GM18870 (cell line): ENCODE measurements at regions not wholly inside any gene's neighbourhood (a gene's known extent, or its start where the extent isn't known, plus 50 kb on each side); places are given as distances from the start of the nearest gene placed in this dataset.

ENCODE experiments used
- ATAC-seq: cut with Tn5 transposase; IDR thresholded peaks from one replicate; pipeline ENCODE4 v1.9.1; 2021; ENCODE audit warnings: moderate library complexity; ENCODE audit not compliant: unreplicated experiment

- no peak for ATAC-seq
Measured at GRCh38 chr11:130769782-130770535, 146.3 kb downstream of the SNX19 start.

GRCh38 chr11:130771708-130772107 lies 144.6 kb downstream of the SNX19 start:
- ATAC-seq, result no peak

- ATAC-seq, result no peak
Measured at GRCh38 chr11:130772266-130773227, 143.7 kb downstream of the SNX19 start.

- ATAC-seq, result no peak
Measured at GRCh38 chr11:130773244-130773820, 142.9 kb downstream of the SNX19 start.

GRCh38 chr11:130774703-130775102 lies 141.6 kb downstream of the SNX19 start:
- ATAC-seq, result no peak

GRCh38 chr11:130775306-130776060 lies 140.8 kb downstream of the SNX19 start:
- no peak for ATAC-seq

- no peak for ATAC-seq
Measured at GRCh38 chr11:130776061-130776419, 140.2 kb downstream of the SNX19 start.

GRCh38 chr11:130778026-130778425 lies 138.3 kb downstream of the SNX19 start:
- no peak for ATAC-seq

GRCh38 chr11:130778705-130779104 lies 137.6 kb downstream of the SNX19 start:
- no peak for ATAC-seq

GRCh38 chr11:130779267-130779666 lies 137.0 kb downstream of the SNX19 start:
- ATAC-seq, result no peak

GRCh38 chr11:130779943-130780342 lies 136.3 kb downstream of the SNX19 start:
- ATAC-seq, result no peak

- no peak for ATAC-seq
Measured at GRCh38 chr11:130780437-130780836, 135.8 kb downstream of the SNX19 start.

GRCh38 chr11:130781931-130782330 lies 134.3 kb downstream of the SNX19 start:
- no peak for ATAC-seq

GRCh38 chr11:130782361-130783222 lies 133.7 kb downstream of the SNX19 start:
- no peak for ATAC-seq

- no peak for ATAC-seq
Measured at GRCh38 chr11:130783323-130783722, 133.0 kb downstream of the SNX19 start.

GRCh38 chr11:130785380-130786116 lies 130.7 kb downstream of the SNX19 start:
- no peak for ATAC-seq

- no peak for ATAC-seq
Measured at GRCh38 chr11:130786586-130786985, 129.7 kb downstream of the SNX19 start.

GRCh38 chr11:130787092-130787616 lies 129.1 kb downstream of the SNX19 start:
- no peak for ATAC-seq

- no peak for ATAC-seq
Measured at GRCh38 chr11:130787973-130788570, 128.2 kb downstream of the SNX19 start.
